ENCODE measurements at regions not wholly inside any gene's neighbourhood (a gene's known extent, or its start where the extent isn't known, plus 50 kb on each side); places are given as distances from the start of the nearest gene placed in this dataset.

DNA sequence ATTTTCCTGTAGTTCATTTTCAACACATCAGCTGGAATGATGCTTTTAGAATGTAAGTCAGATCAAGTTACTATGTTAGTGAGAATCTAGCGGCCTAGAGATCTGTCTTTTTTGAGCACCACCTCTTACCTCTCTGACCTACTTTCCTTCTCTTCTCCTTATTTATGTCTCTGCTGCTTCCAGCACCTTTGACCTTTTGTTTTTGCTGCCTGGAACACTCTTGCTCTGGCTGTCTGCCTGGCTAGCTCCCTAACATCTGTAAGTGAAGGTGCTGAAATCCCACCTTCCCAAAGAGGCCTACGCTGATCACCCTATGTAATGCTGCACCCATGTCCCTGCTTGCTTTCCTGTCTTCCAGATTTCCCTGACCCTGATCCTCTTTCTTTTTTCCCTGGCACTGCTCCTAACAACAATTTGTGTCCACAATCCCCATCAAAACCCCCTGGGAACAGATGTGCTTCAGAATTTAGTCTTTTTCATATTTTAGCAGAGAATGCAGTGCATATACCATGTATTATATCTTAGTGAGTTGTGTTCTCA lies 87.8 kb downstream of the RFPL4B start:
- no peak for DNase-seq
- H3K4me1 Mint-ChIP-seq: no peaks in the 10 kb centered on the region
- ATAC-seq (replicated peaks in 1 of 4): no peak
- Histone ChIP-seq H3K36me3 (ENCODE audit: control insufficient read depth in 2 of 2, extremely low read depth in 1 of 2, insufficient read depth in 1 of 2, low read length in 1 of 2) (no peaks in the 10 kb centered on the region), H3K27me3 (replicated peaks in 1 of 2; ENCODE audit: control insufficient read depth in 2 of 2, extremely low read depth in 1 of 2, insufficient read depth in 2 of 2, low read length in 1 of 2) (no peaks in the 10 kb centered on the region), H3K4me1 (ENCODE audit: control insufficient read depth in 1 of 2, extremely low read depth in 1 of 2, insufficient read depth in 2 of 2, low read length in 2 of 2) (no peaks in the 10 kb centered on the region), H3K9me3 (no peaks in the 10 kb centered on the region), H3K4me3 (ENCODE audit: control insufficient read depth in 1 of 2, extremely low read depth in 1 of 2, low read length in 1 of 2) (no peak overlapping the region), H3K27ac (ENCODE audit: low read length) (no peak overlapping the region)
- 100% methylated on average over 1 of the region's 2 CpGs for WGBS (ENCODE audit: insufficient coverage)
- H3K27ac Mint-ChIP-seq: no peak overlapping the region
- ChIA-PET POLR2A (no interaction called here), CTCF (no interaction called here)
- no peaks in the 10 kb centered on the region for H3K9me3 Mint-ChIP-seq
- no peaks in the 10 kb centered on the region for H3K27me3 Mint-ChIP-seq
- no peaks in the 10 kb centered on the region for H3K36me3 Mint-ChIP-seq
- no peak overlapping the region for H3K4me3 Mint-ChIP-seq

GRCh38 chr6:112437058-112437457 lies 89.9 kb downstream of the RFPL4B start:
- POLR2A ChIA-PET: no interaction called here
- no peaks in the 10 kb centered on the region for H3K36me3 ChIP-seq (ENCODE audit: control insufficient read depth in 2 of 2, extremely low read depth in 1 of 2, insufficient read depth in 1 of 2, low read length in 1 of 2)
- H3K4me3 Mint-ChIP-seq: no peak overlapping the region
- DNase-seq (no peak), ATAC-seq (replicated peaks in 1 of 4) (no peak)
- no peaks in the 10 kb centered on the region for H3K4me1 Mint-ChIP-seq
- CTCF ChIA-PET: no interaction called here
- no peaks in the 10 kb centered on the region for H3K4me1 ChIP-seq (ENCODE audit: control insufficient read depth in 1 of 2, extremely low read depth in 1 of 2, insufficient read depth in 2 of 2, low read length in 2 of 2)
- H3K27ac Mint-ChIP-seq: no peak overlapping the region
- no peaks in the 10 kb centered on the region for H3K9me3 ChIP-seq
- WGBS (ENCODE audit: insufficient coverage): no CpG with 5 or more reads among the region's 1 CpG
- no peaks in the 10 kb centered on the region for H3K27me3 Mint-ChIP-seq
- no peak overlapping the region for H3K4me3 ChIP-seq (ENCODE audit: control insufficient read depth in 1 of 2, extremely low read depth in 1 of 2, low read length in 1 of 2)
- H3K9me3 Mint-ChIP-seq: no peaks in the 10 kb centered on the region
- H3K27me3 ChIP-seq (replicated peaks in 1 of 2; ENCODE audit: control insufficient read depth in 2 of 2, extremely low read depth in 1 of 2, insufficient read depth in 2 of 2, low read length in 1 of 2): no peaks in the 10 kb centered on the region
- H3K27ac ChIP-seq (ENCODE audit: low read length): no peak overlapping the region
- no peaks in the 10 kb centered on the region for H3K36me3 Mint-ChIP-seq

DNA sequence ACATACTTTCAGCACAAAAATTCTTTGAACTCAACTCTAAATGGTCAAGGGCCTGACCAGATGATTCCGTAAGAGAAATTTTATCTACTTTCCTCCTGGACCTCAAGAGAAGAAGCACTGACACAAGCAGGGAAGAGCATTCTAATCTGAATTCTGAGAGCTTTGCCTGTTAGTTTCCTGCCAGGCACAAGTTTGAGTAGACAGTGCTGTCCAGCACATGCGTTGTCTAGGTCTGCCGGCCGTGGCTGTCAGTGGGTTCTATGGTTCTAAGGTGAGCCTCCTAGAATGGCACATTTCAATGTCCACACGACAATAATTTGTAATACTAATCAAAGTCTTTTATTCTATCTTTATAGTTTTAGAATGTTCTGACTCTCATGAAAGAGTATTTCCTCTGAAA lies 91.9 kb downstream of the RFPL4B start:
- no peaks in the 10 kb centered on the region for H3K4me1 Mint-ChIP-seq
- no peaks in the 10 kb centered on the region for H3K9me3 ChIP-seq
- H3K4me3 ChIP-seq (ENCODE audit: control insufficient read depth in 1 of 2, extremely low read depth in 1 of 2, low read length in 1 of 2): no peak overlapping the region
- no peaks in the 10 kb centered on the region for H3K36me3 Mint-ChIP-seq
- no peaks in the 10 kb centered on the region for H3K4me1 ChIP-seq (ENCODE audit: control insufficient read depth in 1 of 2, extremely low read depth in 1 of 2, insufficient read depth in 2 of 2, low read length in 2 of 2)
- no peaks in the 10 kb centered on the region for H3K27me3 Mint-ChIP-seq
- no peaks in the 10 kb centered on the region for H3K9me3 Mint-ChIP-seq
- WGBS (ENCODE audit: insufficient coverage): 100% methylated on average over 2 of the region's 5 CpGs
- ChIA-PET POLR2A (no interaction called here), CTCF (no interaction called here)
- ATAC-seq (replicated peaks in 1 of 4) (no peak), DNase-seq (no peak)
- no peak overlapping the region for H3K27ac ChIP-seq (ENCODE audit: low read length)
- H3K4me3 Mint-ChIP-seq: no peak overlapping the region
- no peaks in the 10 kb centered on the region for H3K27me3 ChIP-seq (replicated peaks in 1 of 2; ENCODE audit: control insufficient read depth in 2 of 2, extremely low read depth in 1 of 2, insufficient read depth in 2 of 2, low read length in 1 of 2)
- H3K27ac Mint-ChIP-seq: no peak overlapping the region
- no peaks in the 10 kb centered on the region for H3K36me3 ChIP-seq (ENCODE audit: control insufficient read depth in 2 of 2, extremely low read depth in 1 of 2, insufficient read depth in 1 of 2, low read length in 1 of 2)

- Histone ChIP-seq H3K36me3 (ENCODE audit: control insufficient read depth in 2 of 2, extremely low read depth in 1 of 2, insufficient read depth in 1 of 2, low read length in 1 of 2) (no peaks in the 10 kb centered on the region), H3K9me3 (no peaks in the 10 kb centered on the region), H3K27ac (ENCODE audit: low read length) (no peak overlapping the region), H3K4me1 (ENCODE audit: control insufficient read depth in 1 of 2, extremely low read depth in 1 of 2, insufficient read depth in 2 of 2, low read length in 2 of 2) (no peaks in the 10 kb centered on the region), H3K27me3 (replicated peaks in 1 of 2; ENCODE audit: control insufficient read depth in 2 of 2, extremely low read depth in 1 of 2, insufficient read depth in 2 of 2, low read length in 1 of 2) (no peaks in the 10 kb centered on the region), H3K4me3 (ENCODE audit: control insufficient read depth in 1 of 2, extremely low read depth in 1 of 2, low read length in 1 of 2) (no peak overlapping the region)
- no CpG with 5 or more reads among the region's 1 CpG for WGBS (ENCODE audit: insufficient coverage)
- ATAC-seq (replicated peaks in 1 of 4) (no peak), DNase-seq (no peak)
- Mint-ChIP-seq H3K4me3 (no peak overlapping the region), H3K4me1 (no peaks in the 10 kb centered on the region), H3K9me3 (no peaks in the 10 kb centered on the region), H3K36me3 (no peaks in the 10 kb centered on the region), H3K27ac (no peak overlapping the region), H3K27me3 (no peaks in the 10 kb centered on the region)
- ChIA-PET CTCF (no interaction called here), POLR2A (no interaction called here)
Observed at GRCh38 chr6:112439432-112439831, 92.3 kb downstream of the RFPL4B start.

DNA sequence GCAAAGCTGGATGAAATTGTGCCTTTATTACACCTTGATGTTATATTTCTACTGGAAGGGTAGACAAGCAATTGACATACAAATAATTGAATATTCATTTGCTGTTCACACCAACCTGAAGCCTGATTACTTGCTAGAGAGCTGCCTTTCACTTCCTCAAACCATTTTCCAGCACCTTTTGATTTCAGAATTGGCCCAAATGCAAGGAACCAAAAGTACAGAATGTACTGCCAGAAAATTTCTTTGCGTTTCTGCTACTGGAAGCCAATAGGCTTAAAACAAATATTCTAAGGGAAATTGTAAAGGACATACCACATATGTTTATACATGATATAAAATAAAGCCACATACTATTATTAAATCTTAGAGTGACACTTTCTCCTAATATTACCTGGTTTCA lies 94.5 kb downstream of the RFPL4B start:
- Mint-ChIP-seq H3K27me3 (no peaks in the 10 kb centered on the region), H3K4me3 (no peak overlapping the region), H3K9me3 (no peaks in the 10 kb centered on the region), H3K27ac (no peak overlapping the region), H3K4me1 (no peaks in the 10 kb centered on the region), H3K36me3 (no peaks in the 10 kb centered on the region)
- WGBS (ENCODE audit: insufficient coverage): no CpG with 5 or more reads among the region's 1 CpG
- Histone ChIP-seq H3K36me3 (ENCODE audit: control insufficient read depth in 2 of 2, extremely low read depth in 1 of 2, insufficient read depth in 1 of 2, low read length in 1 of 2) (no peaks in the 10 kb centered on the region), H3K27ac (ENCODE audit: low read length) (no peak overlapping the region), H3K27me3 (replicated peaks in 1 of 2; ENCODE audit: control insufficient read depth in 2 of 2, extremely low read depth in 1 of 2, insufficient read depth in 2 of 2, low read length in 1 of 2) (no peaks in the 10 kb centered on the region), H3K4me1 (ENCODE audit: control insufficient read depth in 1 of 2, extremely low read depth in 1 of 2, insufficient read depth in 2 of 2, low read length in 2 of 2) (no peaks in the 10 kb centered on the region), H3K9me3 (no peaks in the 10 kb centered on the region), H3K4me3 (ENCODE audit: control insufficient read depth in 1 of 2, extremely low read depth in 1 of 2, low read length in 1 of 2) (no peak overlapping the region)
- ATAC-seq (replicated peaks in 1 of 4): no peak
- no peak for DNase-seq
- POLR2A ChIA-PET: interaction anchor here in 1 of 2 donors (0.5 kb wide), 1 partner anchor 1170 kb away, joined by 3 read pairs; no protein-coding TSS in a partner anchor
- CTCF ChIA-PET: no interaction called here

GRCh38 chr6:112443179-112444065 lies 96.3 kb downstream of the RFPL4B start:
- Histone ChIP-seq H3K4me3 (ENCODE audit: control insufficient read depth in 1 of 2, extremely low read depth in 1 of 2, low read length in 1 of 2) (no peak overlapping the region), H3K36me3 (ENCODE audit: control insufficient read depth in 2 of 2, extremely low read depth in 1 of 2, insufficient read depth in 1 of 2, low read length in 1 of 2) (no peaks in the 10 kb centered on the region), H3K4me1 (ENCODE audit: control insufficient read depth in 1 of 2, extremely low read depth in 1 of 2, insufficient read depth in 2 of 2, low read length in 2 of 2) (no peaks in the 10 kb centered on the region), H3K27ac (ENCODE audit: low read length) (no peak overlapping the region), H3K9me3 (no peaks in the 10 kb centered on the region), H3K27me3 (replicated peaks in 1 of 2; ENCODE audit: control insufficient read depth in 2 of 2, extremely low read depth in 1 of 2, insufficient read depth in 2 of 2, low read length in 1 of 2) (no peaks in the 10 kb centered on the region)
- Mint-ChIP-seq H3K4me1 (no peaks in the 10 kb centered on the region), H3K27ac (no peak overlapping the region), H3K36me3 (no peaks in the 10 kb centered on the region), H3K27me3 (no peaks in the 10 kb centered on the region), H3K4me3 (no peak overlapping the region), H3K9me3 (no peaks in the 10 kb centered on the region)
- ChIA-PET CTCF (interaction anchor here in 1 of 2 donors (0.6 kb wide), 1 partner anchor 103 kb away, joined by 4 read pairs; no protein-coding TSS in a partner anchor), POLR2A (no interaction called here)
- ATAC-seq (replicated peaks in 1 of 4): no peak
- WGBS (ENCODE audit: insufficient coverage): 59% methylated on average over 2 of the region's 6 CpGs
- DNase-seq: no peak
